Sciatic nerve (tissue), 2 donors: ENCODE measurements at regions not wholly inside any gene's neighbourhood (a gene's known extent, or its start where the extent isn't known, plus 50 kb on each side); places are given as distances from the start of the nearest gene placed in this dataset.

Source experiments
- ATAC-seq: fragments of 200-7000 bp; cut with Tn5 transposase; one replicate; pipeline ENCODE4 v1.9.1; 2020; ENCODE audit warnings: mild to moderate bottlenecking, moderate library complexity
- DNase-seq: peaks from one replicate; pipeline ENCODE4 v3.0.0-alpha.2; 2020; ENCODE audit warnings: low spot score
- intact Hi-C: fragments of 100-400 bp; cut with DNase I; formaldehyde crosslinking; loops from one replicate; pipeline ENCODE4 v1.14.2; 2022
- donor health status: DM: no; HTN: no; CAD: no.
- donor health status: DM: no; HTN: no; CAD: no.

DNA sequence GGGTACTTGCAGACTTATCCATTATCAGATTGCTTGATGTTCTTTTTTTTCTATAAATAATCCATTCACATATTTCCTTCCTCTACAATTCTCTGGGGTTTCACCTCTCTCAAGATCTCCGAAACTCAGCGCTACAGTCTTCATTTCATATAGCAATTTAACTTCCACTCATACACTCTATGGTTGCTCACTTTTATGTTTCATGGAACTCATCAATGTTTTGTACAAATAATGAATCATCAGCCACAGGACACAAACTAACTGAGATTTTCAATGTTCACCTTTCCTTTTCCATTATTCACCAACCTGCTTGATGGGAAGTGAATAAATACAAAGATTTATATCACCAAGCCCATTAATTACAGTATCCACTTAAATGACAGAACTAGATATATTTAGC lies 534.7 kb downstream of the LRFN5 start:
- DNase-seq: no peak
- ATAC-seq: no peak
- intact Hi-C loops: no loop called here

DNA sequence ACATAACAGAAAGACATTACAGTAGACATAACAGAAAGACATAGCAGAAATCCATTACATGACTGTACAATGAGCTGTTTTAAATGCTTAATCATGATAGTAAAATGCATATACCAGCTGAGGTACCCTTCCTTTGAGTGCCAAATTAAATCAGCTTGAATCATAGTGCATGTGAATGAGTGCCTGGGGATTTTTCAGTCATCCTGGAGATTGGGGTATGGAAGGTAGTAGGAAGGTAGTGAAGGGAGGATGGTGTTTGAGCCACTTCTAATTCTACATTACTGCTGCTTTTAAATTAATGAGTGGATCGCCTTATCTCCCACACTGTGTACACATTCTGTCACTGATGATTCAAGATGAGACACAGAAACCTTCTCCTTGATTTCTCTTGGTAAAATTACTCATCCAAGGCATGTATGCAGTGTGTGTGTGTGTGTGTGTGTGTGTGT lies 534.2 kb downstream of the LRFN5 start:
- ATAC-seq: no peak
- intact Hi-C loops: no loop called here

DNA sequence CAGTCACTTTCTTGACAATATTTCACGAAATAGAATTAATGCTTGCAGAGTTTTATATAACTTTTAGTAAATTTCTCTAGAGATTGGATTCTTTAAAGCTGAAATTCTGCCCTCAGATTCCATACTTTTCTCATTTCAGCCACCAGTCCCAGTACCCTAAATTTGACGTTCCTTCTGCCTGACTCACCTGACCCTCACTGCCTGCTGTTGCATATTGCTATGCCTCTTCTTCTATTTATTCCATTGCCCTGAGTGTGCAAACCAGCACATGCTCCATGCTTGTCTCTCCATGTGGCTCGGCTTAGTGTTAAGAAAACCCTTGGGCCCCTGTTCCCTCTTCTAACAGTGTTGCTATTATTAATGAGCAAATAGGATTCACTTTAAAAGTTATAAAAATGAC lies 533.3 kb downstream of the LRFN5 start:
- no peak for ATAC-seq
- intact Hi-C loops: no loop called here
- DNase-seq: no peak

More for the DNA sequence above, 534.2 kb downstream of the LRFN5 start:
- no peak for DNase-seq

DNA sequence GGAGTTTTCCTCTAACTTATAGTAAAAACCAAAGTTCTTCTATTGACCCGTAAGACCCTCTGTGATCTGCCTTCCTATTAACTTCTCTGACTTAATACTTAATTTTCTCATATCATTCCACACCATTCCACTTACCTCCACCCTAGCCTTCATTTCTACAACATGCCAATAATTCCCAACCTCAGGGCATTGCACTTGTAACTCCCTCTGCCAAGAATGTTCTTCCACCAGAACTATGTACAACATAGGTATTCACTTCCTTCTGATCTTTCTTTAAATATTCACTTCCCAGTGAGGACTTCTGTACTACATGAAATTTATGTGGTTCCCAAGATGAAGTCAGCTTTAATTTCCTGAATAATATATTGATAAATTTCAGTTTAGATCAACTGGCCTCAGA lies 531.7 kb downstream of the LRFN5 start:
- ATAC-seq (no peak), DNase-seq (no peak)
- intact Hi-C loops: no loop called here

DNA sequence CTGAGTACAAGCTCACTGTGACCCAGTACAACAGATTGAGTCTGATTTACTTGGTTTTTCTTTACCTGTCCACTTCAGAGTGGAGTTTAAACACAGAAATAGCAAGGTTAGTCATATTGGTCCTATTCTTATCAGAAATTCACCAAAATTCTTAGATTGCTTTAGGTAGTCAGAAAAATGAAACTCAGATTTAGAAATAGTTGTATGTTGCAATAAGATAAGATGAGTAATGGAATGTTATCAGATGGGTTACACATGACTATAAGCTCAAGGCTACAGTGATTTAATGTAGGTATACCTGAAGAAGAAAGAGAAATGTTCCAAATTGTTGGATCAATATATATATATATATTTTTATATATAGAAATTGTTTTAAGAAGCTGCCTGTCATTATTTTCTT lies 524.1 kb downstream of the LRFN5 start:
- intact Hi-C loops: no loop called here
- ATAC-seq: no peak
- DNase-seq: no peak

DNA sequence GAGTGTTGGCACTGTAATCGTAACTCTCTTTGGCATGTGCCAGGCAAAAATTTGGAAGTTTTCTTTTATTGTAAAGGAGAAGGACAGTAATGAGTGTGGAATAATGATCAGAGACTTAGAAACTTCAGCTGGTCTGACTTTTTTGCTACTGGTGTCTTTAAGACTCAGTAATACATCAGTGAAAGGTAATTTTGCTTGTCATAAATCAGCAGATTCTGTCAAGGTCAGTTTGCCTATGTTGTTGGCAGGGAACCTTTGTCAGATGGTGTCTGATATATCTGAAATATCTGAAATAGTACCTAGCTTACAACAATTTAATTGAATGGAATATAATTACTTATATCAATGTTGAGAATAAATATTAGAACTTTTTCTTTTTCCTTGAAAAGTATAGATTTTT lies 516.9 kb downstream of the LRFN5 start:
- intact Hi-C loops: no loop called here
- DNase-seq: no peak
- no peak for ATAC-seq

DNA sequence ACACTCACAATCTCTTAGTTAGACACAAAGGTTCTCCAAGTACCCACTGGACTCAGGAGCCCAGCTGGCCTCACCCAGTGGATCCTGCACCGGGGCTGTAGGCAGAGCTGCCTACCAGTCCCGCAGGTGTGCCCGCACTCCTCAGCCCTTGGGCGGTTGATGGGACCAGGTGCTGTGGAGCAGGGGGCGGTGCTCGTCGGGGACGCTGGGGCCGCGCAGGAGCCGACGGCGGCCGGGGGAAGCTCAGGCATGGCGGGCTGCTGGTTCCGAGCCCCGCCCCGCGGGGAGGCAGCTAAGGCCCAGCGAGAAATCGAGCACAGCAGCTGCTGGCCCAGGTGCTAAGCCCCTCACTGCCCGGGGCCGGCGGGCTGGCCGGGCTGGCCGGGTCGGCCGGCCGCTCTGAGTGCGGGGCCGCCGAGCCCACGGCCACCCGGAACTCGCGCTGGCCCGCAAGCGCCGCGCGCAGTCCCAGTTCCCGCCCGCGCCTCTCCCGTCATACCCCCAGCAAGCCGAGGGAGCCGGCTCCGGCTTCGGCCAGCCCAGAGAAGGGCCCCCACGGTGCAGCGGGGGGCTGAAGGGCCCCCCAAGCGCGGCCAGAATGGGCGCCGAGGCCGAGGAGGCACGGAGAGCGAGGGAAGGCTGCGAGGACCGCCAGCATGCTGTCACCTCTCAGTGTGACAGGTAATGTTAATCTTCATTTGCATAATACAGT lies 506.8 kb downstream of the LRFN5 start:
- ATAC-seq (no peak), DNase-seq (no peak)
- intact Hi-C loops: no loop called here

DNA sequence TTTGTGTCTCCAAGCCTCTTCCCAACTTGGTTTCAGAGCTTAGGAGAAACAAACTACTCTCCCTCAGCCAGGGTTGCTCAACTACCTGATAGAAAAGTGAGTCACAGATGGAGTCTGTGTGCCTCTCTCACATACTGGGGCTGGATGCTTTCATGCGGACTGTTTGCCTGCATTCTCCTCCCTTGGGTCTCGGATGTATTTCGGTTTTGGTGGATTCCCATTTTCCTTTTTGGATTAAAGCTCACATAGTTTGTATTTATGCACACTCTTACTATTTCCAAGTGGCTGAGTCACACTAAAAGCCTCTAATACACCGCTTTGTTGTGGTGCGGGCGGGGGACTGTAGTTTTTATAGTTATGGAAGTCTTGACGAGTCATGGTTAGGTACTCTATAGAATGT lies 505.4 kb downstream of the LRFN5 start:
- no peak for ATAC-seq
- intact Hi-C loops: no loop called here

DNA sequence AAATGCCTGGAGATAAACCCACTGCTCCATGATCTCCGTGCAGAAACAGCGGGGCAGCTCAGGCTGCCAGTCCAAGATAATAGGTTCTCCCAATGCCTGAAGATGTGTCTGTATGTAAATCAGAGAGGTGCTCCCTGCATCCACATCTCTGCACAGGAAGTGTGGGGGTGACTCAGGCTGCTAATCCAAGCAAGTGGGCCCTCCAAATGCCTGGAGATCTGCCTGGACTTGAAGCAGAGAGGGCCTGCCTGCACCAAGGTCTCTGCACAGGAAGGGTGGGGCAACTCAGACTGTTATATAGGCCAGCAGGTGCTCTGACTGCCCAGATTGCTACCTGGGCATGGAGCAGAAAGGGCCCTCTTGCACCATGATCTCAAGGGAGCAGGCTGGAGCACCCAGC lies 504.7 kb downstream of the LRFN5 start:
- no peak for DNase-seq
- ATAC-seq: no peak
- intact Hi-C loops: no loop called here

More for the DNA sequence above, 505.4 kb downstream of the LRFN5 start:
- no peak for DNase-seq

DNA sequence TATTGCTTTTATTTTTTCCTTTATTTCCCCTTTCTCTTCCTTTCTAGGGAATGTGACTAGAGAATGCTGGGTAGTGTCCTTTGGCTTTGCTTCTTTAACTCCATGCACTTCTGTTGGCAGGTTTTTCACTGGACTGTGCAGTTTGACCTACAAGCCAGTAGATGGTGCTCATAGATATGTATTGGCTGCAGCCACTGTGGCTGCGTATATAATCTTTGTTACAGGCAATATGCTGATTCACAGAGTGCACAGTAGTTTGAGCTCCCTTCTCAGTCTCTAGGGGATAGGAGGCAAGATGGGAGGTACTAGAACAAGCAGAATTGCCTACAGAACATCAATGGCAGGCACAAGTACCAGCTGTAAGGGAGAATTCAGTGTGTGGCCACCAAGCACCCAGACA lies 503.5 kb downstream of the LRFN5 start:
- ATAC-seq: no peak
- intact Hi-C loops: no loop called here

DNA sequence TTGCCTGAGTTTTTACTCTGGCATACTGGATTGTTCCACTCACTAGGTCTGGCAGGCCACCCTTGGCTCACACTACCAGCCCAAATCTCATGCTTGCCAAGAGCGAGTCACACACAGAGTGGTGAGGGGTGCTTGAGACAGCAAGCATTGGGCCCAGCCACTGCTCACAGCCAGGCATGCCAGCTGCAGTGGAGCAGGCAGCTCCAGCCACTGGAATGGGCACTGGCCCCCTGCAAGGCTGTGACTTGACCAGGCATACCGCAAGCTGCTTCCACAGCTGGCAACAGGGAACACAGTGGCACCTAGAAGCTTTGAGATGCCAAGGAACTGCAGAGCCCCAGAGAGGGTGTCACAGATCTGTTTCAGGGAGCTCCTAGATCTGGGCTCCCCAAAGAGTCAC lies 488.5 kb downstream of the LRFN5 start:
- intact Hi-C loops: no loop called here
- no peak for ATAC-seq
- DNase-seq: no peak

More for the DNA sequence above, 503.5 kb downstream of the LRFN5 start:
- no peak for DNase-seq

DNA sequence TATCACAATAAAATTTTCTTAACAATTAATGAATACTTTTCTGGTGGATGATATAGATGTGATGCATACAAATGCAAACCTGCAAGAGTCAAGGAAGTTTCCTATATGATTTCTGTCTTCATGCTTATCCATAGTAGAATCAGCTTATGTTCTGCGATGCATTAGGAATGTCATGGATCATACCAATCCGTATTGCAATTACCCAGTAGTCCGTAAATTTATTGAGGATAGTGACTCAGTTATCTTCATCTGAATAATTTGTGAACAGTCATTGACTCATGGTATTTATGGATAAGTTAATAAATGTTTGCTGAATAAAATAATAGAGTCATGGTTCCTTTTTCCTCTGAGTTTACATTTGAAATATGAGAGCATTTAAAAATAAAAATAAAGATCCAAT lies 483.4 kb downstream of the LRFN5 start:
- intact Hi-C loops: no loop called here
- ATAC-seq (no peak), DNase-seq (no peak)

DNA sequence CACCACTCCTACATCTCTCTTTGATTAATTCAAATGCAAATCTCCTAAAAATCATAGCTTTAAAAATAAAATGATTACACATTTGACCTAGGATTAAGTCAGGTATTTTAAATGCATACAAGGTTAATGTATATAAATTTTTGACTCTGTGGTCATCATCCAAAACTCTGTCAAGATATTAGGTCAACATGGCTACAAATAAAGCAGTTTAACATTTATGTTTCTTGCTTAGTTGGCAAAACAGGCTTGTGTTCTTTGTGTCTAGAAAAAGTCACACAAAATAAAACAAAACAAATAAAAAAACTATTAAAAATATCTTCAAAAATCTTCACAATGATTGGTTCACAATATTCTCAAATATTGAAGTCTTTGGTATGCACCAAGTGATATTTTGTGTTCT lies 473.2 kb downstream of the LRFN5 start:
- DNase-seq (no peak), ATAC-seq (no peak)
- intact Hi-C loops: no loop called here

DNA sequence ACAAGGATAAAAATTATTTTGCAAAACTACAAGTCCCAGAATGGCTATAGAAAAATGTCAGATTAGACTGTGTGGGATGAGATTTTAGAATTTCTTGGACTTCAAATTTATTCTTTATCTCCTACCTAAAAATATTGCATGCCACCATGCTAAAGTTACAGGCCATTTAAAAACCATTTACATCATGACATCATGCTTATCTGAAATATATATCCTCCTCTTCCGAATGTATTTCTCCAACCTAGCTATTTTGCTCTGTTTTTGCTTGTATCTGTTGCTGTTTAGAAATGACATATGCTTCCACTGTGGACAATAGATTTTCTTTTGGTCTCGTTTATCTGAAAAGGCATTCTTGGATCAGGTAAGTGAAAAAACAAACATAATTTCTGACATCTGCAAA lies 471.7 kb downstream of the LRFN5 start:
- no peak for ATAC-seq
- no peak for DNase-seq
- intact Hi-C loops: no loop called here

DNA sequence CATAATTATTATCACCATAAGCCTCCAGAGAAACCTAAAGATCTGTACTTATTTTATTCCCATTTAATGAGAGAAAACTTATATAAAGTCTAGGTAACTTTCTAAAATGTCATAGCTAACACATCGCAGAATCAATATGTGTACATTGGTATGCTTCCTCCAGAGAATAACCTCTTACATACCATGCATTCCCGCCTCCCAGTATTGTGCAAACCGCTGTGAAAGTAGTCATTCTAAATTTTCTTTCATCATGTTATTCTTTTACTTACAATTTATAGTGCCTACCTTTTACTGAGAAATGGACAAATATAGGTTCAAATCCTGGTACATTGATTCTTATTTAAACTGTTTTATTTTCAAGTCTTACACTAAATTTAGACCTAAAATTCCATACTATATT lies 463.4 kb downstream of the LRFN5 start:
- intact Hi-C loops: no loop called here
- DNase-seq: no peak
- no peak for ATAC-seq

DNA sequence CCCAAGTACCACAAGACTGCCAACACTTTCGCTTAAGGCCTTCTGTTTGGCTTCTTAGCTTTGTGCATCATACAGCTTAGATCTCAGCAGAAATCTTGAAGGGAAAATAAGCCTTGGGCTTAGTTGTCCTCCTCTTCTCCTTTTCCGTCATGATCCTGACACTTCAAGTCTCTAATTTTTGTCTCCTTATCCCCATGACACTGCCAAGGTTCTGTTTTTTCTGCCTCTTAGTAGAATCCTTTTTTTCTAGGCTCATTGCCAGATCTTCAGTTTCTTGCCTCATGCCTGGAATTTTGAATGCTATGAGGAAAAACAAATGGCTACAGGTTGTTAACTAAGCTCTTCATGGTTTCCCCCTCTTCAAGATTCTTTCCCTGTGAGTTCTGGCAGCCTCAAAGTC lies 450.4 kb downstream of the LRFN5 start:
- no peak for DNase-seq
- no peak for ATAC-seq
- intact Hi-C loops: no loop called here

DNA sequence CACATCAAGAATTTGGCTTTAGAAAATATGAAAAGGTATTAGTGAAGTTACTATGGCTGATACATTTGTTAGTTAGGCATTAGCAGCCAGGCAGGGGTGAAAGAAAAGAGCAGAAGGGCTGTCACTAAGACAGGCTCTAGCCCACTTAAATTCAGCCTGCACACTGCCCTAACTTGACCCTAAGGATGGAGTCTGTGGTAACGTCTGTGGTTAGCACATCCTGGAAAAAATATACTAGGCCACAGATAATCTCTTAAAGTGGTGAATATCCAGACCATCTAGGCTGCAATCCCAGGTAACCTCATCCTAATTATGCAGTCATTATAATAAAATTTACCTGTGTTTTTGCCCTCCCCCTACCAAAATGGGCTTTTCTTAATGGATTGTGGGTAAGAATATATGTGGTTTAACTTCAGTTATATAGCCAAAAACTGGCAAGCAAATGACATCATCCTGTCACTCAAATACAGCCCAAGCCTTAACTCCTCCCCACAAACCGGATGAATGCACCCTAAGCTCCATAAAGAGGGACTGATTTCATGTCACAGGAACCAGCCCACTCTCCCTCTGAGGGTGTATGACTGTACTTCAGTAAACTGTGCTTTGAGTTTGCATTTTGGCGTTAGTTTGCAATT lies 440.9 kb downstream of the LRFN5 start:
- intact Hi-C loops: no loop called here
- DNase-seq: no peak
- no peak for ATAC-seq

DNA sequence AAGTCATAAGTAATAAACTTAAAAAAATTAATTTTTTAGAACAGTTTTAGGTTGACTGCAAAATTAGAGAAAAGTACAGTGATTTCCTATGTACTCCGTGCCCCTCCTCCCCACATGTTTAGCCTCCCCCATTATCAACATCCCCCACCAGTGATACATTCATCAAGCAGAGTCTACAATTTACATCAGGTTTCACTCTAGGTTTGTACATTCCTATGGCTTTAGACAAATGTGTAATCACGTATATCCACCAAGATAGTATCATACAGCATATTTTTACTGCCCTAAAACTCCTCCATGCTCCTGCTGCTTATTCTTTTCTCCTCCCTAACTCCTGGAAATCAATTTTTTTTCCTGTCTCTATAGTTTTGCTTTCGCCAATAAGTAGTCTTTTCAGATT lies 438.7 kb downstream of the LRFN5 start:
- intact Hi-C loops: no loop called here
- ATAC-seq (no peak), DNase-seq (no peak)

DNA sequence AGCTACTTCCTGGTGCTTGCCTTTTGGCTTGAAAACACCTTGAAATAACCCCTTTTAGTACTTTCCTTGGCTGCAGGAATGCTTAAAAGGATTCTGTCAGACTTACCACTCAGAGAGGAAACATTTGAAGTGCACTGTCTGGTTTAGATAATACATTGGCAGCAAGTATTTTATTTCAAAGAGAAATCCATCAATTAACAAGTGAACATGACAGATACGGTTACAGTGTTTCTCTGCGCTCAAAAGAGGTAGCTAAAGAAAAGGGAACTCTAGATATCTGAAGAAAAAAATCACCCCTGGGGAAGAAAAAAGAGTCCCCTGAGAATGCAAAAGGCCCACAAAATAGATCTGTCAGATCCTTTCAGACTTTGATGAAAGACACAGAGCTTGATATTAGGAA lies 421.9 kb downstream of the LRFN5 start:
- intact Hi-C loops: no loop called here
- ATAC-seq: no peak
- no peak for DNase-seq

DNA sequence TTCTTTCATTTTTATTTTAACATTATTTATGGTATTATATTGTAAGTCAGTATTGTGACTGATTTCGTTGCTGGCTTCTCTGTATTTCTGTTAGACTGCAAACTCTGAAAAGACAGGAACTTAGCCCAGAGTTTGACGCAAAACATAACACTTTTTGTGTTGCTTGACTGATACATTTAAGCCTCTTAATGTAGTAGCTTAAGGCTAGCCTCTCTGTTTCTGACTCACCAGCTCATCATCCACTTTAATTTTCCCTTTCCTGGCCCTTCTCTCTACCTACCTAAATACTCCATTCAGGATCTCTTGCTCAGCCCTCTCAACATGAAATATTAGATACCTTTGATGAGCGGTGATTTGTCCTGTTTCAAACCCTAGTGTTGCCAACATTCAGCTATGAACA lies 420.6 kb downstream of the LRFN5 start:
- ATAC-seq (no peak), DNase-seq (no peak)
- intact Hi-C loops: no loop called here

DNA sequence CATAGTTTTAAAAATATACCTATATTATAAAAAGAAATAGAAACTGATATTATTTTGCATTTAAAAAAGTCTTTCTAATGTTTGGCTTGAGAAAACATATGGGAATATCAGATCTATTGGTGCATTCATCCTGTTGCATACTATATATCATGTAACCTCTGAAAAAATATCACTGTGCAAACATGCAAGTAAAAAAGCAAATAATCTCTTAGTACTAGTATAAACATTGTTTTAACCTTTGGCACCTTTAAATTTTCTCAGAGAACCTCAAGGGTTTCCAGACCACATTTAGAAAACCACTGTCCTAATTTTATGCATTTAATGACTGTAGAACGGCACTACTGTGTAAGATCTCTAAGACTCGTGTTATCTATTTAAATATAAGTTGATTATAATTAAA lies 416.8 kb downstream of the LRFN5 start:
- intact Hi-C loops: no loop called here
- ATAC-seq (no peak), DNase-seq (no peak)
